H1 (cell line): ENCODE measurements at regions not wholly inside any gene's neighbourhood (a gene's known extent, or its start where the extent isn't known, plus 50 kb on each side); places are given as distances from the start of the nearest gene placed in this dataset.

Source experiments
- CTCF ChIA-PET: fragments of 300-600 bp; sonication (Branson Sonifier 250); formaldehyde crosslinking; loops from one replicate; lab custom pipeline; 2021; ENCODE audit not compliant: partially characterized antibody; lab: Charles Lee
- POLR2A ChIA-PET: fragments of 300-600 bp; sonication (Branson Sonifier 250); formaldehyde crosslinking; loops from one replicate; lab custom pipeline; 2021; ENCODE audit warnings: inconsistent platforms; ENCODE audit not compliant: partially characterized antibody; lab: Charles Lee
- DNase-seq, 2 experiments: peaks; one replicate each; pipeline versions ENCODE4 v3.0.0 to v3.0.0-alpha.2; 2010 to 2022; ENCODE audit warnings: low spot score in 2 of 2, low read depth in 1 of 2, mixed read lengths in 1 of 2
- FAIRE-seq: peaks from 2 replicates; lab custom pipeline; 2011; peaks lifted over from hg19 to GRCh38; lab: Jason Lieb, UNC
- H2AFZ ChIP-seq: 2 replicates; pipeline ENCODE4 v1.8.1; 2012; ENCODE audit warnings: low read length, inconsistent platforms
- H2AK5ac ChIP-seq: 2 replicates; pipeline ENCODE4 v1.6.1; 2013; ENCODE audit warnings: low read depth, low read length
- H2BK120ac ChIP-seq: replicated peaks from 2 replicates; pipeline ENCODE3; 2013; ENCODE audit warnings: low read depth, low read length, inconsistent platforms
- H2BK12ac ChIP-seq: 2 replicates; pipeline ENCODE4 v1.6.1; 2013; ENCODE audit warnings: low read depth, low read length
- H2BK15ac ChIP-seq: 2 replicates; pipeline ENCODE4 v1.6.1; 2013; ENCODE audit warnings: low read length
- H2BK20ac ChIP-seq: 2 replicates; pipeline ENCODE4 v1.6.1; 2013; ENCODE audit warnings: low read length
- H2BK5ac ChIP-seq: 2 replicates; pipeline ENCODE4 v1.6.1; 2013; ENCODE audit warnings: low read depth, low read length
- H3K14ac ChIP-seq: 2 replicates; pipeline ENCODE4 v1.6.1; 2013; ENCODE audit warnings: inconsistent platforms; ENCODE audit not compliant: insufficient read length
- H3K18ac ChIP-seq: 2 replicates; pipeline ENCODE4 v1.6.1; 2013; ENCODE audit warnings: low read length; ENCODE audit errors: extremely low read depth
- H3K23ac ChIP-seq: 2 replicates; pipeline ENCODE4 v1.6.1; 2013; ENCODE audit warnings: inconsistent platforms; ENCODE audit not compliant: insufficient read length
- H3K23me2 ChIP-seq: 2 replicates; pipeline ENCODE4 v1.6.1; 2013; ENCODE audit warnings: low read depth, low read length
- H3K27ac ChIP-seq: 2 replicates; pipeline ENCODE4 v1.6.1; 2011; ENCODE audit warnings: low read depth, low read length, inconsistent platforms
- H3K27me3 ChIP-seq, 4 experiments: replicated peaks in 1 of 4; 1 replicate in 1 of 4; 2 replicates in 3 of 4; pipeline versions ENCODE4 v1.6.1 to v1.8.1; 2011 to 2013; ENCODE audit warnings: low read length in 3 of 4, mild to moderate bottlenecking in 3 of 4, inconsistent platforms in 2 of 4, mixed read lengths in 2 of 4, moderate library complexity in 1 of 4; ENCODE audit not compliant: control insufficient read depth in 3 of 4, insufficient read depth in 3 of 4; ENCODE audit errors: extremely low read depth in 1 of 4
- H3K36me3 ChIP-seq, 4 experiments: 2 replicates each; pipeline versions ENCODE4 v1.6.1 to v1.8.1; 2011 to 2013; ENCODE audit warnings: mild to moderate bottlenecking in 4 of 4, low read length in 3 of 4, moderate library complexity in 2 of 4, control low read depth in 1 of 4, inconsistent platforms in 1 of 4; ENCODE audit not compliant: insufficient read depth in 4 of 4, control insufficient read depth in 2 of 4
- H3K4ac ChIP-seq: replicated peaks from 2 replicates; pipeline ENCODE3; 2013; ENCODE audit warnings: low read length, low read depth, mixed read lengths, inconsistent platforms; ENCODE audit not compliant: insufficient read length
- H3K4me1 ChIP-seq, 4 experiments: replicated peaks in 1 of 4; 1 replicate in 1 of 4; 2 replicates in 3 of 4; pipeline versions ENCODE4 v1.6.1 to v1.8.1; 2011 to 2013; ENCODE audit warnings: low read length in 3 of 4, inconsistent platforms in 2 of 4, mixed read lengths in 1 of 4; ENCODE audit not compliant: insufficient read depth in 4 of 4, control insufficient read depth in 3 of 4
- H3K4me2 ChIP-seq, 2 experiments: 2 replicates each; pipeline versions ENCODE4 v1.6.1 to v1.8.1; 2011 to 2013; ENCODE audit warnings: low read depth in 2 of 2, low read length in 2 of 2, control low read depth in 1 of 2, inconsistent platforms in 1 of 2, mild to moderate bottlenecking in 1 of 2; ENCODE audit not compliant: insufficient read depth in 1 of 2
- H3K4me3 ChIP-seq, 4 experiments: fragments of 200-600, 300-600 bp in 1 of 4; sonication (generic), shearing (Covaris generic), sonication (Bioruptor Twin) in 1 of 4; 2 replicates each; pipeline versions ENCODE4 v1.5.1 to v1.8.1; 2011 to 2016; ENCODE audit warnings: low read length in 4 of 4, low read depth in 3 of 4, control low read depth in 2 of 4, inconsistent platforms in 2 of 4, mild to moderate bottlenecking in 2 of 4, mixed read lengths in 1 of 4, moderate library complexity in 1 of 4; ENCODE audit not compliant: insufficient read depth in 2 of 4; ENCODE audit errors: extremely low read depth in 1 of 4
- H3K56ac ChIP-seq: replicated peaks from 2 replicates; pipeline ENCODE3; 2013; ENCODE audit warnings: low read depth, mild to moderate bottlenecking, mixed read lengths, low read length, inconsistent platforms; ENCODE audit not compliant: insufficient read length
- H3K79me1 ChIP-seq: 2 replicates; pipeline ENCODE4 v1.6.1; 2013; ENCODE audit warnings: low read depth, low read length, control low read depth
- H3K79me2 ChIP-seq, 2 experiments: 2 replicates each; pipeline versions ENCODE4 v1.6.1 to v1.8.1; 2012 to 2013; ENCODE audit warnings: low read length in 2 of 2, mild to moderate bottlenecking in 2 of 2, inconsistent platforms in 1 of 2; ENCODE audit not compliant: insufficient read depth in 2 of 2, control insufficient read depth in 1 of 2
- H3K9ac ChIP-seq, 4 experiments: replicated peaks in 1 of 4; 1 replicate in 1 of 4; 2 replicates in 3 of 4; pipeline versions ENCODE4 v1.6.1 to v1.8.1; 2011 to 2013; ENCODE audit warnings: low read depth in 3 of 4, low read length in 3 of 4, control low read depth in 2 of 4, mild to moderate bottlenecking in 2 of 4, moderate library complexity in 2 of 4, inconsistent platforms in 1 of 4; ENCODE audit errors: extremely low read depth in 1 of 4
- H3K9me3 ChIP-seq, 2 experiments: 2 replicates each; pipeline versions ENCODE4 v1.6.1 to v1.8.1; 2012 to 2013; ENCODE audit warnings: mild to moderate bottlenecking in 2 of 2, moderate library complexity in 2 of 2, control low read depth in 1 of 2, inconsistent platforms in 1 of 2, low read depth in 1 of 2, low read length in 1 of 2, mixed read lengths in 1 of 2; ENCODE audit not compliant: insufficient read depth in 2 of 2
- H4K20me1 ChIP-seq, 2 experiments: replicated peaks in 1 of 2; 2 replicates each; pipeline versions ENCODE3 to v1.8.1; 2011 to 2013; ENCODE audit warnings: inconsistent platforms in 2 of 2, low read length in 2 of 2, mild to moderate bottlenecking in 1 of 2; ENCODE audit not compliant: insufficient read depth in 2 of 2, control insufficient read depth in 1 of 2
- H4K5ac ChIP-seq: 2 replicates; pipeline ENCODE4 v1.6.1; 2013; ENCODE audit warnings: low read length, low read depth, mixed read lengths, inconsistent platforms; ENCODE audit not compliant: insufficient read length
- H4K8ac ChIP-seq: 2 replicates; pipeline ENCODE4 v1.8.0; 2013; ENCODE audit warnings: mild to moderate bottlenecking, moderate library complexity, low read length, inconsistent platforms; ENCODE audit not compliant: insufficient read depth; ENCODE audit errors: extremely low read depth
- H4K91ac ChIP-seq: replicated peaks from 2 replicates; pipeline ENCODE3; 2013; ENCODE audit warnings: low read length, mixed read lengths, inconsistent platforms; ENCODE audit not compliant: insufficient read length
- ATF2 ChIP-seq: IDR thresholded peaks from 2 replicates; pipeline ENCODE4 v1.6.1; 2012; ENCODE audit warnings: low read length, inconsistent platforms
- MAFK ChIP-seq: IDR thresholded peaks from 2 replicates; pipeline ENCODE4 v1.6.1; 2012; ENCODE audit warnings: low read depth, mild to moderate bottlenecking, improper control_type of control experiment, low read length
- RFX5 ChIP-seq: IDR thresholded peaks from 2 replicates; pipeline ENCODE4 v1.6.1; 2011; ENCODE audit warnings: low read depth, low read length, improper control_type of control experiment, borderline replicate concordance
- SIN3A ChIP-seq, 2 experiments: IDR thresholded peaks in 1 of 2; conservative IDR thresholded peaks in 1 of 2; 2 replicates each; pipeline ENCODE4 v1.6.1; 2011 to 2012; ENCODE audit warnings: low read length in 2 of 2, improper control_type of control experiment in 1 of 2, low read depth in 1 of 2, mild to moderate bottlenecking in 1 of 2
- WGBS, 2 experiments: shearing (Covaris generic) in 1 of 2; methylation state at CpG; one replicate each; pipeline versions ENCODE4 v1.1.6 to v1.1.7; 2013 to 2015; ENCODE audit warnings: low lambda C conversion rate in 2 of 2, mixed read lengths in 2 of 2, inconsistent platforms in 1 of 2, low coverage in 1 of 2, missing lambda C conversion rate in 1 of 2; ENCODE audit not compliant: insufficient replicate concordance in 2 of 2, insufficient coverage in 1 of 2, insufficient read length in 1 of 2; ENCODE audit errors: extremely low coverage in 1 of 2, missing lambda C conversion rate in 1 of 2; 5-methylcytosine and 5-hydroxymethylcytosine counted together

- Histone ChIP-seq H2AFZ (no peak overlapping the region), H3K27me3 (no peaks in the 10 kb centered on the region), H4K8ac (no peak overlapping the region), H3K9me3 (no peaks in the 10 kb centered on the region), H3K79me1 (no peaks in the 10 kb centered on the region), H4K20me1 (no peaks in the 10 kb centered on the region), H3K56ac (no peak overlapping the region), H3K9ac (no peak overlapping the region), H3K14ac (no peak overlapping the region), H2AK5ac (no peak overlapping the region), H3K4me1 (no peaks in the 10 kb centered on the region), H3K4ac (no peak overlapping the region), H3K18ac (no peak overlapping the region), H3K36me3 (no peaks in the 10 kb centered on the region), H2BK20ac (no peak overlapping the region), H3K27ac (no peak overlapping the region), H3K4me2 (no peak overlapping the region), H2BK15ac (no peak overlapping the region), H4K5ac (no peak overlapping the region), H2BK12ac (no peak overlapping the region), H2BK120ac (no peak overlapping the region), H3K23me2 (no peaks in the 10 kb centered on the region), H3K4me3 (no peak overlapping the region), H2BK5ac (no peak overlapping the region), H3K23ac (no peak overlapping the region), H3K79me2 (no peaks in the 10 kb centered on the region), H4K91ac (no peak overlapping the region)
- CTCF ChIA-PET, result no interaction called here
- POLR2A ChIA-PET, result no interaction called here
- no peak for FAIRE-seq
- no peak for DNase-seq
- 93% methylated on average over 3 of the region's 3 CpGs; no CpG with 5 or more reads in 1 of the 2 experiments for WGBS, 2 experiments
- TF ChIP-seq MAFK, result no peak
- no peak for TF ChIP-seq ATF2
- TF ChIP-seq RFX5, result no peak
- TF ChIP-seq SIN3A (conservative IDR thresholded peaks at IDR 0.05 in 1 of 2, IDR thresholded peaks at IDR 0.05 in 1 of 2; ENCODE audit: low read depth in 1 of 2, low read length in 2 of 2), result no peak
These were observed 134.1 kb downstream of the LURAP1L start for GRCh38 chr9:12908895-12909294.
